OCI-LY7 (cell line): ENCODE measurements at regions not wholly inside any gene's neighbourhood (a gene's known extent, or its start where the extent isn't known, plus 50 kb on each side); places are given as distances from the start of the nearest gene placed in this dataset.
A peak's percentile ranks its signal among the peaks of the same experiment; 100 is the strongest.

Experiments used
- BruUV-seq: library from RNA; stranded (reverse); fragments of 400-500 nt; replicated peaks from 2 replicates; lab custom pipeline; 2021; lab: Mats Ljungman, UMichigan
- CTCF ChIA-PET: fragments of 300-600 bp; sonication (Branson Sonifier 250); formaldehyde crosslinking; loops from one replicate; lab custom pipeline; 2022; ENCODE audit warnings: antibody characterized with exemption; ENCODE audit not compliant: unreplicated experiment; lab: Charles Lee
- POLR2A ChIA-PET: fragments of 300-600 bp; sonication (Branson Sonifier 250); formaldehyde crosslinking; loops from one replicate; lab custom pipeline; 2022; ENCODE audit warnings: antibody characterized with exemption; lab: Charles Lee
- DNase-seq: peaks from one replicate; pipeline ENCODE4 v3.0.0-alpha.2; 2015; ENCODE audit warnings: low spot score
- H2AFZ ChIP-seq: fragments of 200-600 bp; sonication (generic), shearing (Covaris generic); 2 replicates; pipeline ENCODE4 v1.6.1; 2014; ENCODE audit warnings: mild to moderate bottlenecking, antibody characterized with exemption, low read length, moderate library complexity
- H3K27ac ChIP-seq: fragments of 200-600 bp; sonication (generic); 2 replicates; pipeline ENCODE4 v1.5.1; 2014; ENCODE audit warnings: mixed run types, low read depth, mild to moderate bottlenecking, moderate library complexity, low read length, inconsistent platforms; ENCODE audit not compliant: poor library complexity, severe bottlenecking
- H3K36me3 ChIP-seq: fragments of 200-600 bp; sonication (generic); 2 replicates; pipeline ENCODE4 v1.6.1; 2014; ENCODE audit warnings: mild to moderate bottlenecking, antibody characterized with exemption, low read length, moderate library complexity, mixed read lengths; ENCODE audit not compliant: insufficient read depth
- H3K4me1 ChIP-seq: fragments of 200-600 bp; sonication (generic); 2 replicates; pipeline ENCODE4 v1.5.1; 2014; ENCODE audit warnings: mild to moderate bottlenecking, low read length; ENCODE audit not compliant: insufficient read depth, poor library complexity, severe bottlenecking
- H3K4me2 ChIP-seq: fragments of 200-600 bp; sonication (generic); 2 replicates; pipeline ENCODE4 v1.6.1; 2014; ENCODE audit warnings: mild to moderate bottlenecking, low read length
- H3K4me3 ChIP-seq: fragments of 200-600 bp; sonication (generic); 2 replicates; pipeline ENCODE4 v1.5.1; 2014; ENCODE audit warnings: mild to moderate bottlenecking, low read depth, low read length; ENCODE audit not compliant: poor library complexity, severe bottlenecking
- H3K79me2 ChIP-seq: fragments of 200-600 bp; sonication (generic); 2 replicates; pipeline ENCODE4 v1.6.1; 2016; ENCODE audit warnings: low read depth, mild to moderate bottlenecking, low read length, moderate library complexity, mixed read lengths; ENCODE audit not compliant: insufficient read depth
- H3K9me2 ChIP-seq: fragments of 200-600 bp; sonication (generic); 2 replicates; pipeline ENCODE4 v1.6.1; 2016; ENCODE audit warnings: mild to moderate bottlenecking, low read length, mixed read lengths; ENCODE audit not compliant: insufficient read depth
- H3K9me3 ChIP-seq: fragments of 200-600 bp; sonication (generic); 2 replicates; pipeline ENCODE4 v1.6.1; 2014; ENCODE audit warnings: mild to moderate bottlenecking, mixed run types, low read length, mixed read lengths
- H4K20me1 ChIP-seq: fragments of 200-600 bp; sonication (generic); 2 replicates; pipeline ENCODE4 v1.6.1; 2014; ENCODE audit warnings: mild to moderate bottlenecking, antibody characterized with exemption, low read length, moderate library complexity, mixed read lengths; ENCODE audit not compliant: insufficient read depth
- CTCF ChIP-seq: fragments of 200-600 bp; sonication (generic); conservative IDR thresholded peaks from 2 replicates; pipeline ENCODE4 v1.5.1; 2014; ENCODE audit warnings: mild to moderate bottlenecking, antibody characterized with exemption, low read length, moderate library complexity, mixed read lengths
- EZH2phosphoT487 ChIP-seq: fragments of 200-600 bp; sonication (generic); IDR thresholded peaks from 2 replicates; pipeline ENCODE4 v1.6.1; 2018; ENCODE audit warnings: low read depth, borderline replicate concordance, mild to moderate bottlenecking, mixed run types, antibody characterized with exemption, low read length, moderate library complexity, mixed read lengths
- intact Hi-C: fragments of 100-400 bp; cut with micrococcal nuclease; formaldehyde crosslinking; loops from one replicate; pipeline ENCODE4 v1.10.0; 2022; ENCODE audit not compliant: unreplicated experiment

GRCh38 chr5:51678330-51678729, 295.1 kb downstream of the ISL1 start:
- ChIA-PET CTCF (no interaction called here), POLR2A (no interaction called here)
- no peaks in the 10 kb centered on the region for H3K36me3 ChIP-seq
- no peaks in the 10 kb centered on the region for H3K4me1 ChIP-seq
- no peak for DNase-seq
- BruUV-seq, result no TSS peak
- intact Hi-C loops, result no loop called here
- H3K27ac ChIP-seq, result no peak overlapping the region
- TF ChIP-seq EZH2phosphoT487, result no peak
- no peak for TF ChIP-seq CTCF
- no peak overlapping the region for H2AFZ ChIP-seq
- no peak overlapping the region for H3K4me3 ChIP-seq
- no peaks in the 10 kb centered on the region for H3K9me2 ChIP-seq
- H3K79me2 ChIP-seq, result no peaks in the 10 kb centered on the region
- no peaks in the 10 kb centered on the region for H4K20me1 ChIP-seq
- H3K9me3 ChIP-seq, result no peaks in the 10 kb centered on the region
- H3K4me2 ChIP-seq, result no peak overlapping the region

- H4K20me1 ChIP-seq, result no peaks in the 10 kb centered on the region
- DNase-seq, result no peak
- POLR2A ChIA-PET, result no interaction called here
- no peaks in the 10 kb centered on the region for H3K79me2 ChIP-seq
- intact Hi-C loops, result no loop called here
- CTCF ChIA-PET, result no interaction called here
- H3K36me3 ChIP-seq, result no peaks in the 10 kb centered on the region
- no peaks in the 10 kb centered on the region for H3K4me1 ChIP-seq
- TF ChIP-seq EZH2phosphoT487 (no peak), CTCF (no peak)
- H3K9me2 ChIP-seq, result no peaks in the 10 kb centered on the region
- no peaks in the 10 kb centered on the region for H3K9me3 ChIP-seq
- no peak overlapping the region for H3K4me3 ChIP-seq
- H3K27ac ChIP-seq, result no peak overlapping the region
- BruUV-seq, result no TSS peak
- H2AFZ ChIP-seq, result no peak overlapping the region
- H3K4me2 ChIP-seq, result no peak overlapping the region
Measured at GRCh38 chr5:51679286-51679685, 296.0 kb downstream of the ISL1 start.

- BruUV-seq, result no TSS peak
- intact Hi-C loops, result no loop called here
- Histone ChIP-seq H3K4me3 (no peak overlapping the region), H4K20me1 (no peaks in the 10 kb centered on the region), H3K79me2 (no peaks in the 10 kb centered on the region), H2AFZ (no peak overlapping the region), H3K36me3 (no peaks in the 10 kb centered on the region), H3K4me2 (no peak overlapping the region), H3K9me2 (no peaks in the 10 kb centered on the region), H3K9me3 (no peaks in the 10 kb centered on the region), H3K4me1 (no peaks in the 10 kb centered on the region), H3K27ac (no peak overlapping the region)
- CTCF ChIA-PET, result no interaction called here
- POLR2A ChIA-PET, result no interaction called here
- no peak for DNase-seq
- TF ChIP-seq CTCF (0 out of 2 replicates have a peak, but pooled peaks have one; percentile 30), EZH2phosphoT487 (no peak)
Measured at GRCh38 chr5:51684794-51685355, 301.6 kb downstream of the ISL1 start.
